ENCODE measurements at regions not wholly inside any gene's neighbourhood (a gene's known extent, or its start where the extent isn't known, plus 50 kb on each side); places are given as distances from the start of the nearest gene placed in this dataset.

DNA sequence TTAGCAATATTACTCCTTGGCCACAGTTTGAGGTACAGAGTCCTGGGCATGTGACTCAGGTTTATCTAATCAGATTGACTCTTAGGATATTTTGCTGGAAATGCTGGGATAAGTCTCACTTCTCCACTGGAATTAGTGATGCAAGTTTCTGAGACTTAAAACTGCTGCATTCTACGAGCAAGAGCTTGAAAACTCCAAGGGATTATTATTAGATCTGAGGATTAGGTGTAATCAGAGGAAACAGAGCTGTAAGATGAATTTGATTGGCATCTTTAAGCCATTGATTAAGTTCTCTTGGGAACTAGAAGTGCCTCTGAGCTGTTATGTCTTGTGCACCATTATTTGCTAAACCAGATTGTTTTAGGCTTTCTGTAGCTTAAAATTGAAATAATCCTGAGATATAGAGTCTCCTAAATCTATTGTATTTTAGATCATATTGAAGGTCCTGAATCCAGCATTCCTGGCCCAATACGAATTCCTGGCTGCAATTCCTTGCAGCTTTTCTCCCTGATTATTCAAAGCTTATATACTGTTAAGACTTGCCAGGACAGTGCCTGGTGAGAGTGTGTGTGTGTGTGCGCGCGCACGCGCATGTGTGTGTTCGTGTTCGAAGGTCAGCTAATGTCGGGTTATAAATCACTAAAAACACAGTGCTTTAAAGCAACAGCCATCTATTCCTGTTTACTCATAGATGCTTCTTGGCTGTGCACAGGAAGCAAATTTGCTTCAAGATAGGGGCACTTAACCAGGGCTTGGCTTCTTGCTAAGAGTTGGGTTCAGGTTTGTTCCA is 735.1 kb downstream of the STIM2 start:
- CTCF ChIA-PET: no interaction called here
- H3K79me2 ChIP-seq (ENCODE audit: low read depth): no peaks in the 10 kb centered on the region

DNA sequence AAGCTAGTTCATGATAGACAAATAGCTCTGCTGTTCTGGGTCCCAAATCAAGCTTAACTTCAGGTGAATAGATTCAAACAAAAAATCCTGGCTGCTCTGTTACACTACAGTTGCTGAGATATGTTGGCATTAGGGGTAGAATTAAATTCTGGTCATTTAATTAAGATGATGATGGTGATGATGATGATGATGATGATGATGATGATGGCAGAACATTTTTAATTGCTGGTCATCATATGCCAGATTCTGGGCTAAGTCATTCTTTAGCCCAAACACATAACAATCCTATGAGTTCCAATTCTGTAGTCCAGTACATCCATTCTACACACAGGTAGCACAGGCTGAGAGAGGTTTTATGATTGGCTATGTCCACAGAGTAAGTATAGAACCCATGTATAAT is 741.5 kb downstream of the STIM2 start:
- no peaks in the 10 kb centered on the region for H3F3A ChIP-seq (ENCODE audit: insufficient read depth, low read depth)
- no peak overlapping the region for H2AFZ ChIP-seq
- CTCF ChIA-PET: no interaction called here
- no peak for DNase-seq
- BruUV-seq (replicated peaks): no TSS peak
- no peaks in the 10 kb centered on the region for H3K9me2 ChIP-seq (ENCODE audit: insufficient read depth)
- no peaks in the 10 kb centered on the region for H3K36me3 ChIP-seq (ENCODE audit: low read depth)
- H3K79me2 ChIP-seq (ENCODE audit: low read depth): no peaks in the 10 kb centered on the region
- intact Hi-C loops (cut with micrococcal nuclease; ENCODE audit: unreplicated experiment): no loop called here
- H3K27ac ChIP-seq: no peak overlapping the region
- TF ChIP-seq EZH2 (IDR thresholded peaks at IDR 0.05; ENCODE audit: low read depth): no peak
- TF ChIP-seq, protein P1, sequence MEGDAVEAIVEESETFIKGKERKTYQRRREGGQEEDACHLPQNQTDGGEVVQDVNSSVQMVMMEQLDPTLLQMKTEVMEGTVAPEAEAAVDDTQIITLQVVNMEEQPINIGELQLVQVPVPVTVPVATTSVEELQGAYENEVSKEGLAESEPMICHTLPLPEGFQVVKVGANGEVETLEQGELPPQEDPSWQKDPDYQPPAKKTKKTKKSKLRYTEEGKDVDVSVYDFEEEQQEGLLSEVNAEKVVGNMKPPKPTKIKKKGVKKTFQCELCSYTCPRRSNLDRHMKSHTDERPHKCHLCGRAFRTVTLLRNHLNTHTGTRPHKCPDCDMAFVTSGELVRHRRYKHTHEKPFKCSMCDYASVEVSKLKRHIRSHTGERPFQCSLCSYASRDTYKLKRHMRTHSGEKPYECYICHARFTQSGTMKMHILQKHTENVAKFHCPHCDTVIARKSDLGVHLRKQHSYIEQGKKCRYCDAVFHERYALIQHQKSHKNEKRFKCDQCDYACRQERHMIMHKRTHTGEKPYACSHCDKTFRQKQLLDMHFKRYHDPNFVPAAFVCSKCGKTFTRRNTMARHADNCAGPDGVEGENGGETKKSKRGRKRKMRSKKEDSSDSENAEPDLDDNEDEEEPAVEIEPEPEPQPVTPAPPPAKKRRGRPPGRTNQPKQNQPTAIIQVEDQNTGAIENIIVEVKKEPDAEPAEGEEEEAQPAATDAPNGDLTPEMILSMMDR (conservative IDR thresholded peaks at IDR 0.05): no peak
- H4K20me1 ChIP-seq (ENCODE audit: insufficient read depth): no peaks in the 10 kb centered on the region
- no peak overlapping the region for H3K4me3 ChIP-seq
- H3K4me2 ChIP-seq: no peak overlapping the region
- POLR2A ChIA-PET (ENCODE audit: unreplicated experiment): no interaction called here
- no peaks in the 10 kb centered on the region for H3K4me1 ChIP-seq (replicated peaks; ENCODE audit: insufficient read depth)
- H3K27me3 ChIP-seq (ENCODE audit: insufficient read depth, low read depth): no peaks in the 10 kb centered on the region
- H3K9me3 ChIP-seq (ENCODE audit: insufficient read depth, low read depth): no peaks in the 10 kb centered on the region

More for the DNA sequence above, 735.1 kb downstream of the STIM2 start:
- Histone ChIP-seq H2AFZ (no peak overlapping the region), H3K4me3 (no peak overlapping the region), H3K4me1 (replicated peaks; ENCODE audit: insufficient read depth) (no peaks in the 10 kb centered on the region), H3K36me3 (ENCODE audit: low read depth) (no peaks in the 10 kb centered on the region), H3K9me3 (ENCODE audit: insufficient read depth, low read depth) (no peaks in the 10 kb centered on the region), H3K27me3 (ENCODE audit: insufficient read depth, low read depth) (no peaks in the 10 kb centered on the region), H4K20me1 (ENCODE audit: insufficient read depth) (no peaks in the 10 kb centered on the region), H3F3A (ENCODE audit: insufficient read depth, low read depth) (no peaks in the 10 kb centered on the region), H3K4me2 (no peak overlapping the region), H3K9me2 (ENCODE audit: insufficient read depth) (no peaks in the 10 kb centered on the region), H3K27ac (no peak overlapping the region)
- TF ChIP-seq, protein P1 (conservative IDR thresholded peaks at IDR 0.05): no peak
- TF ChIP-seq EZH2 (IDR thresholded peaks at IDR 0.05; ENCODE audit: low read depth): no peak
- POLR2A ChIA-PET (ENCODE audit: unreplicated experiment): no interaction called here
- DNase-seq: no peak
- BruUV-seq (replicated peaks): no TSS peak
- intact Hi-C loops (cut with micrococcal nuclease; ENCODE audit: unreplicated experiment): loop anchor here (10.0 kb wide), 1 partner anchor 171 kb away; no protein-coding TSS in a partner anchor

DNA sequence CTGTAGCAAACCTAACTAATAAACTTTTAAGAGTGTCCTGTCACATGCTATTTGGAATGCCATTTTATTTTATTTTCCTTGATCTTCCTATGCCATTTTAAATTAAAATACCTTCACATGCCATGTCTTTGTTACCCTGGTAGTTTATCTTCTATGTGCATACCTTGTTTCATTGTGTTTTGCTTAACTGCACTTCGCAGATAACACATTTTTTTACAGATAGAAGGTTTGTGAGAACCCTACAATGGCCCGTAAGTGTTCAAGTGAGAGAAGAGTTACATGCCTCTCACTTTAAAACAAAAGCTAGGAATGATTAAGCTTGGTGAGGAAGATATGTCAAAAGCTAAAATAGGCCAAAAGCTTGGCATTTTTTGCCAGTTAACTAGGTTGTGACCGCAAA is 744.1 kb downstream of the STIM2 start:
- no peaks in the 10 kb centered on the region for H3K9me2 ChIP-seq (ENCODE audit: insufficient read depth)
- no peak overlapping the region for H3K4me2 ChIP-seq
- ChIA-PET POLR2A (ENCODE audit: unreplicated experiment) (no interaction called here), CTCF (no interaction called here)
- no peak overlapping the region for H3K27ac ChIP-seq
- no peak overlapping the region for H3K4me3 ChIP-seq
- H3K36me3 ChIP-seq (ENCODE audit: low read depth): no peaks in the 10 kb centered on the region
- no peaks in the 10 kb centered on the region for H4K20me1 ChIP-seq (ENCODE audit: insufficient read depth)
- no peak for DNase-seq
- H3K27me3 ChIP-seq (ENCODE audit: insufficient read depth, low read depth): no peaks in the 10 kb centered on the region
- H3K79me2 ChIP-seq (ENCODE audit: low read depth): no peaks in the 10 kb centered on the region
- no peaks in the 10 kb centered on the region for H3K9me3 ChIP-seq (ENCODE audit: insufficient read depth, low read depth)
- no peaks in the 10 kb centered on the region for H3K4me1 ChIP-seq (replicated peaks; ENCODE audit: insufficient read depth)
- BruUV-seq (replicated peaks): no TSS peak
- H3F3A ChIP-seq (ENCODE audit: insufficient read depth, low read depth): no peaks in the 10 kb centered on the region
- intact Hi-C loops (cut with micrococcal nuclease; ENCODE audit: unreplicated experiment): no loop called here
- TF ChIP-seq, protein P1 (conservative IDR thresholded peaks at IDR 0.05): no peak
- TF ChIP-seq EZH2 (IDR thresholded peaks at IDR 0.05; ENCODE audit: low read depth): no peak
- H2AFZ ChIP-seq: no peak overlapping the region
